Bronchial epithelial cell (primary cell): ENCODE measurements at regions not wholly inside any gene's neighbourhood (a gene's known extent, or its start where the extent isn't known, plus 50 kb on each side); places are given as distances from the start of the nearest gene placed in this dataset.

Experiments used
- DNase-seq: peaks from one replicate; pipeline ENCODE4 v3.0.0-alpha.2; 2010; ENCODE audit warnings: low read depth
- FAIRE-seq: peaks from 2 replicates; lab custom pipeline; 2011; peaks lifted over from hg19 to GRCh38; lab: Jason Lieb, UNC
- H3K27me3 ChIP-seq: 2 replicates; pipeline ENCODE4 v1.5.1; 2011; ENCODE audit warnings: low read length; ENCODE audit not compliant: control insufficient read depth, insufficient read depth
- H3K36me3 ChIP-seq: 2 replicates; pipeline ENCODE4 v1.5.1; 2011; ENCODE audit warnings: low read length; ENCODE audit not compliant: control insufficient read depth, insufficient read depth
- H3K4me3 ChIP-seq: 2 replicates; pipeline ENCODE4 v1.5.1; 2011; ENCODE audit warnings: mild to moderate bottlenecking, low read depth, low read length, control low read depth
- TF ChIP-seq, protein P1 (sequence below): IDR thresholded peaks from 2 replicates; pipeline ENCODE4 v1.5.1; 2011; ENCODE audit warnings: mild to moderate bottlenecking, moderate library complexity, low read length, control low read depth, inconsistent platforms; ENCODE audit not compliant: insufficient read depth, severe bottlenecking

DNA sequence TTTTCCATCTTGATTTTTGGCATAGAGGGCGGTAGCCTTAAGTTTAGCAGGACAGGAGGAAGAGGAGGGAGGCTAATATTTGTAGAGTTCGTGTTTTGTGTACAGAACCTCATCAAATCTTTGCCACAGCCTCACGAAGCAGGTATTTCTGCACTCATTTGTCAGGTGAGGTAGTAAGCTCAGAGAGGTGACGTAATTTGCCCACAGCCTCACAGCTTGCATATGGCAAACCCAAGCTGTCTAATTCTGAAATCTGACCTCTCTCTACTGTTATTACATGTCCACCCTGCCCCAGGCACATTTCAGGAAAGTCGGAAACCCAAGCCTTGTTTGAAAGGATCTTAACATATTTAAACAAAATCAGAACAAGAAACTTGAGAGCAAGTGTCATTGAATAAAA is 91.1 kb upstream of the TPM1 start:
- peak; percentile 91 for FAIRE-seq
- TF ChIP-seq, protein P1, sequence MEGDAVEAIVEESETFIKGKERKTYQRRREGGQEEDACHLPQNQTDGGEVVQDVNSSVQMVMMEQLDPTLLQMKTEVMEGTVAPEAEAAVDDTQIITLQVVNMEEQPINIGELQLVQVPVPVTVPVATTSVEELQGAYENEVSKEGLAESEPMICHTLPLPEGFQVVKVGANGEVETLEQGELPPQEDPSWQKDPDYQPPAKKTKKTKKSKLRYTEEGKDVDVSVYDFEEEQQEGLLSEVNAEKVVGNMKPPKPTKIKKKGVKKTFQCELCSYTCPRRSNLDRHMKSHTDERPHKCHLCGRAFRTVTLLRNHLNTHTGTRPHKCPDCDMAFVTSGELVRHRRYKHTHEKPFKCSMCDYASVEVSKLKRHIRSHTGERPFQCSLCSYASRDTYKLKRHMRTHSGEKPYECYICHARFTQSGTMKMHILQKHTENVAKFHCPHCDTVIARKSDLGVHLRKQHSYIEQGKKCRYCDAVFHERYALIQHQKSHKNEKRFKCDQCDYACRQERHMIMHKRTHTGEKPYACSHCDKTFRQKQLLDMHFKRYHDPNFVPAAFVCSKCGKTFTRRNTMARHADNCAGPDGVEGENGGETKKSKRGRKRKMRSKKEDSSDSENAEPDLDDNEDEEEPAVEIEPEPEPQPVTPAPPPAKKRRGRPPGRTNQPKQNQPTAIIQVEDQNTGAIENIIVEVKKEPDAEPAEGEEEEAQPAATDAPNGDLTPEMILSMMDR, result no peak
- DNase-seq, result peak; percentile 93
- Histone ChIP-seq H3K36me3 (no peaks in the 10 kb centered on the region), H3K4me3 (no peak overlapping the region), H3K27me3 (no peaks in the 10 kb centered on the region)

DNA sequence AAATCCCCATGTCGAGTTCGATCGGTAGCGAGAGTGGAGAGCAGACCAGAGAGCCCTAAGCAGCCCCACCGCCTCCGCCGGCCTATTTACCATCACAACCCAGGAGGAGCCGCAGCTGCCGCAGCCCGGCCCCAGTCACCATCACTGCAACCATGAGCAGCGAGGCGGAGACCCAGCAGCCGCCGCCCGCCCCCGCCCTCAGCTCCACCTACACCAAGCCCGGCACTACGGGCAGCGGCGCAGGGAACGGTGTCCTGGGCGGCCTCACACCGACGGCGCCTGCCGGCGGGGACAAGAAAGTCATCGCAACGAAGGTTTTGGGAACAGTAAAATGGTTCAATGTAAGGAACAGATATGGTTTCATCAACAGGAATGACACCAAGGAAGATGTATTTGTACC is 89.5 kb upstream of the TPM1 start:
- Histone ChIP-seq H3K4me3 (no peak overlapping the region), H3K36me3 (no peaks in the 10 kb centered on the region), H3K27me3 (no peaks in the 10 kb centered on the region)
- DNase-seq (no peak), FAIRE-seq (no peak)
- TF ChIP-seq, protein P1, result no peak

DNA sequence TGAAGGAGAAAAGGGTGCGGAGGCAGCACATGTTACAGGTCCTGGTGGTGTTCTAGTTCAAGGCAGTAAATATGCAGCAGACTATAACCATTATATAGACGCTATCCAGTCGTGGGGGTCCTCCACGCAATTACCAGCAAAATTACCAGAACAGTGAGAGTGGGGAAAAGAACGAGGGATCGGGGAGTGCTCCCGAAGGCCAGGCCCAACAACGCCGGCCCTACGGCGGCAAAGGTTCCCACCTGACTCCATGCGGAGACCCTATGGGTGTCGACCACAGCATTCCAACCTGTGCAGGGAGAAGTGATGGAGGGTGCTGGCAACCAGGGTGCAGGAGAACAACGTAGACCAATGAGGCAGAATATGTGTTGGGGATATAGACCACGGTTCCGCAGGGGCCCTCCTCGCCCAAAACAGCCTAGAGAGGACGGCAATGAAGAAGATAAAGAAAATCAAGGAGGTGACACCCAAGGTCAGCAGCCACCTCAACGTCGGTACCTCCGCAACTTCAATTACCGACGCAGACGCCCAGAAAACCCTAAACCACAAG is 89.0 kb upstream of the TPM1 start:
- Histone ChIP-seq H3K27me3 (no peaks in the 10 kb centered on the region), H3K36me3 (no peaks in the 10 kb centered on the region), H3K4me3 (no peak overlapping the region)
- TF ChIP-seq, protein P1, result no peak
- FAIRE-seq, result no peak
- DNase-seq, result no peak

DNA sequence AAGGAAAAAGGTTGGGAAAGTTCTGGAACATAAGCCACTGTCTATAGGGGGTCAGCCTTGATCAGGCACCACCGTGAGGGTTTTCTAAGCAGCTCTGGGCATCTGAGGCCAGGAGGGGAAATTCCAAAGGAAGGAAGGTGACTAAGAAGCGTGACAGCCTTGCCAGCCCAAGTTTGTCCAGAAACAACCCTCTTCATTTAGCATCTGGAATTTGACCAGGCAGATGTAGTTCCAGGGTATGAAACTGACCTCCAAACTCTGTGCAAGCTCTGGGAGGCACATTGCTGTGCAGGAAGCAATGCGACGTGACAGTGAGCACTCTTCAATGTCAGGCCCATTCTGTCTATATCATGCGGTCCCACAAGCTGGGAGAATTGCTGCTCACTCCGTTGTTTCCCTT is 85.4 kb upstream of the TPM1 start:
- TF ChIP-seq, protein P1, result no peak
- Histone ChIP-seq H3K27me3 (no peaks in the 10 kb centered on the region), H3K36me3 (no peaks in the 10 kb centered on the region), H3K4me3 (no peak overlapping the region)
- FAIRE-seq, result no peak
- peak; percentile 53 for DNase-seq

DNA sequence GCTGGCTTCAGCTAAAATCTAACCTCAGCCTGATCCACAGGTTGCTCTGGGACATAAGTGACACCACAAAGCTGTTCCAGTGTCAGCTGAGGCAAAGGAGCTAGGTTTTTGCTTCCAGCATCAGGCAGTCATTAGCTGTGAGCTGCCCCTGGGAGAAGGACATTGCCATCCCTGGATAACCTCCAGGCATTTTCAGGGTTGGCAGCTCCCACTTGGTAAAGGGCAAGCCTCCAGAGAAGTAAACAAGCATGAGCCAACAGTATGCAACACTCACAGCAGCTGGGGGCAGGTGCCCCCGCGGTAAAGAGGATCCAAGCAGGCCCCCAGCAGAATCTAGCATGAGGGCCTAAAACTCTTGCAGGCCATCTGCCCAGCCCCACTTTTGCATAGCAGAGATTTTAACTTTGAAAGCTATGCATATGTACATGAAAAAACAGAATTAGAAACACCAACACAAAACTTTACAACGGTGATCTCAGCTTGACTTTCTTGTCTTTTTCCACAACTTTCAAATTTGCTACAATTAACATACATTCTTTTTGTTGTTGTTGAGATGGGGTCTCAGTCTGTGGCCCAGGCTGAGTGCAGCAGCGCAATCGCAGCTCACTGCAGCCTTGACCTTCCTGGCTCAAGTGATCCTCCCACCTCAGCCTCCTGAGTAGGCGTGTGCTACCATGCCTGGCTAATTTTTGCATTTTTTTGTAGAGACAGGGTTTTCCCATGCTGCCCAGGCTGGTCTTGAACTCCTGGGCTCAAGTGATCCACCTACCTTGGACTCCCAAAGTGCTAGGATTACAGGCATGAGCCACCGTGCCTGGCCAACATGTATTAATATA is 83.8 kb upstream of the TPM1 start:
- Histone ChIP-seq H3K27me3 (no peaks in the 10 kb centered on the region), H3K36me3 (no peaks in the 10 kb centered on the region), H3K4me3 (no peak overlapping the region)
- DNase-seq, result no peak
- TF ChIP-seq, protein P1, result no peak
- no peak for FAIRE-seq
